Sciatic nerve (tissue), 2 donors: ENCODE measurements at regions not wholly inside any gene's neighbourhood (a gene's known extent, or its start where the extent isn't known, plus 50 kb on each side); places are given as distances from the start of the nearest gene placed in this dataset.

ENCODE experiments used
- ATAC-seq: fragments of 200-7000 bp; cut with Tn5 transposase; one replicate; pipeline ENCODE4 v1.9.1; 2020; ENCODE audit warnings: mild to moderate bottlenecking, moderate library complexity
- DNase-seq: peaks from one replicate; pipeline ENCODE4 v3.0.0-alpha.2; 2020; ENCODE audit warnings: low spot score
- intact Hi-C: fragments of 100-400 bp; cut with DNase I; formaldehyde crosslinking; loops from one replicate; pipeline ENCODE4 v1.14.2; 2022
- donor health status: DM: no; HTN: no; CAD: no.
- donor health status: DM: no; HTN: no; CAD: no.

DNA sequence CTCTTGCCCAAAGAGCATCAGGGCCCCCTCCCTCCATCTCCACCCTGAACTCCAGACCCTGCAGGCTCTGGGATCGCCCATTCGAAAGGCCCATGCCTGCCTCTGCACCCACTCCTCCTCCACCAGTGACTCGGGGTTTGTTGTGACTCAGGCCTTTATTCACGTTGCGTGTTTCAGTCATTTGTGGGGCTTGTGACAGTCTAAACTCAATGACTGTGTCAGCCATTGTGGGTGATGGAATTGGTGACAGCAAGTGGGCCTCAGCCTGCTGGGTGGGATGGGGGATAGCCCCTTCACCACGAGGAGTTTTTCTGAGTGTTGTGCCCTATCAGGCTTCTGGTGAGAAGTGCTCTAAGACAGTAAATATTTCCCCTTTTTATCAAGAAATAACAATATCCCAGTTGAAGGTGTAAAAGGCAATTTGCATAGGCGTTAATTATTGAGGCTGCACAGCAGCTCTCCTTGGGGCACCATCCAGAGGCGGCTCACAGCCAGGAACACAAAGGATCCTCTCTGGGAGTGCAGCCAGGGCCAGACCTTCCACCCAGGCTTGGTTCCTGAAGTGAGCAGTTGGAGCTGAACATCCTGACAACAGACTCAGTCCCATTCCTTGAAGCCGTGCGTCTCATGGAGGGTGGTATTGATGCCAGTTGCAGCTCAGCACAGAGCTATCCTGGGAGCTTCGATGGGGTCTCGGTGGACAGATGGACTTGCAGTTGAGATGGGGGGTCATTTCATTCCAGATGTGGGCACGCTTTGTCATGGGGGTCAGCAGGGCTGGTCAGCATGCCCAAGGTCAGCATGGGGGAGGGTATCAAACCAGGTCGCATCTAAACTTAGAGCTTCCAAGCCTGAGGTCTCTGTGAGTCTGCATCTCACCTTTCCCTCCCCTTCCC lies 135.6 kb upstream of the CACNA1E start:
- intact Hi-C loops: no loop called here
- ATAC-seq: no peak
- no peak for DNase-seq

GRCh38 chr1:181349512-181349911 lies 133.8 kb upstream of the CACNA1E start:
- intact Hi-C loops: no loop called here
- no peak for DNase-seq
- no peak for ATAC-seq

- intact Hi-C loops: no loop called here
- no peak for ATAC-seq
- no peak for DNase-seq
Observed at GRCh38 chr1:181350131-181350530, 133.2 kb upstream of the CACNA1E start.

- intact Hi-C loops: no loop called here
- DNase-seq (no peak), ATAC-seq (no peak)
Observed at GRCh38 chr1:181351740-181352139, 131.6 kb upstream of the CACNA1E start.

DNA sequence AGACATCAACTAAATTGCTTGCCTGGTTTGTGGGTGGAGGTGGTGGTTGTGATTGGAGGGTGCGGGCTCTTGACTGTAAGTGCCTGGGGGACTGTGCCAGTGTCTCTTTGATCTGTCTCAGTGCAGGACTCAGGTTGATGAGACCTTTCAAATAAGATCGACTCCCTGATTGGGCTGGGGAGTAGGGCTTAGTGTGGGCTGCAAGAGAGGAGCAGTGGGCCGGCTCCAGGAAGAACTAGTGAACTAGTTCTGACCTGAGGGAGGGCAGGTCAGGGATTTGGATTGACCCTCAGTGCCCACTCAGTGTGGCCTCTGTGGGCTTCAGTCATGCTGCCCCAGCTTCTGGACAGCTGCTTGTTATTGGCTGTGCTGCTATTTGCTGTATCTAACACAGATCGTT lies 130.6 kb upstream of the CACNA1E start:
- intact Hi-C loops: no loop called here
- ATAC-seq (no peak), DNase-seq (no peak)

DNA sequence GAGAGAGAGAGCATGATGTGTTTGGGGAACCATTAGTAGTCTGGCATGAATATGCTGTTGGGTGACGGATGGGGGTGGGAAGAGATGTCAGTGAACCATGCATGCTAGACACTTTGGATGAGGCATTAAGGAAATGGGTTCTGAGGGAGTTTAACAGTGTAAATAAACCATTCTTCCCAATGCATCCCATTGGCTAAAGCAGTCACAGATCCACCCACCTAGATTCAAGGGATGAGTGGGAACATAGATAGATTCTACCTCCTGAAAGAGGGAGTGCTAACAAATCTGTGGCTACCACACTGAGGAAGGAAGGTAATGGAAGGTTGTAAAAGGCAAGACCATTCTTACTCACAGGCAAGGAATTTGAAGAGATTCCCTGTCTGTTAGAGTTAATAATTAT lies 129.8 kb upstream of the CACNA1E start:
- DNase-seq: no peak
- no peak for ATAC-seq
- intact Hi-C loops: no loop called here

DNA sequence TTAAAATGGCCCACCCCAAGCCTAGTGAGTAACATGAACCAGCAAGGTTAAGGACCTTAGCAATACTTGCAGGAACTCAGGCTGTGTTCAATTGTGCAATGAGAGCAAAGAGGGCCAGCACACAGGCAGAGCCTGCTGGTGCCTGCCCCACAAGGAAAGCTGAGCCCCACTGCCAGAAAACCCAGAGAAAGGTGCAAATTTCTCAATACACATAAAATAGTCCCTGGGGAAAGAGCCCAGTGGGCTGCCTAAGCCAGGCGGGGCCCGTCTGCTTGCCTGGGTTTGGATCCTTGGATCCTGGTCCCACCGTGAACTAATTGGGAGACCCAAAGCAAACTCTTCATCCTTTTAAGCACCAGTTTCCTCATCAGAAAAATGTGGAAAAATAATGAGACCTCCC lies 128.5 kb upstream of the CACNA1E start:
- DNase-seq (no peak), ATAC-seq (no peak)
- intact Hi-C loops: no loop called here

DNA sequence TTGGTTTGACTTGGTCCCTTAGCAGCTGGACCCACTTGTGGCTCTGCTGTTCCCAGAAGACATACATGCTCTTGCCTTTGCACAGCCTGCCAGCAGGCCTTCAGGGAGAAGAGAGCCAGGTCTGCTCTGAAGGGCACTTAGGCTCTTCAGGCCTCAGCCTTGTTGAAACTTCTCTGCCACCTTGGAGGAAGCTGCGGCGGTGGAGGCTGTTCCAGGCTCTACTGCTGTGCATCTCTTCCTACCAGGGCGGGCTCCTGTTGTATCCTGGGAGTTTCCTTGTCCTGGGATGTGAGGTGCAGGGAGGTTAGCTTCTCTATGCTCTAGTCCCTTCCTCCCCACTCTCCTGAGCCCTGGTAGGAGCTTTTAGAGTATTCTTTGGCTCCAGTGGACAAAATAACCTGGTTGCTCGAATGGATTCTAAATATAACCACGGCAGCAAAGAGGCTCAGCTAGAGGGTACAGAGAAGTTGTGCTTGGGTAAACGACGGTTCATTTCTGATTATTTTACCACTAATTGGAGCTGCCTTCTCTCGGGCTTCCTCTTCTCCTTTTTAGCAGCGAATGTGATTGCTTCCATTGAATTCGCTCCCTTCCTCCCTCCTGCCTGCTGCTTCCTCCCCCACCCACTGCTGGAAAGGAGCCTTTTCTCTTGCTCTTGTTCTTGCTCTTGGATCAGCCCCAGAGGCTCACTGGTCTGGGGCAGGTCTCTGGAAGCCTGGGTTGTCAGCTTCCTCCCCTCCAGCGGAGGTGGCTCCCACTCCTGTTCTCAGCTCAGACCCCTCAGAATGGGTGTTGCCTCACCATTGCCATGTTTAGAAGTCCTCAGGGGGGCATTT lies 126.6 kb upstream of the CACNA1E start:
- DNase-seq (no peak), ATAC-seq (no peak)
- intact Hi-C loops: no loop called here

DNA sequence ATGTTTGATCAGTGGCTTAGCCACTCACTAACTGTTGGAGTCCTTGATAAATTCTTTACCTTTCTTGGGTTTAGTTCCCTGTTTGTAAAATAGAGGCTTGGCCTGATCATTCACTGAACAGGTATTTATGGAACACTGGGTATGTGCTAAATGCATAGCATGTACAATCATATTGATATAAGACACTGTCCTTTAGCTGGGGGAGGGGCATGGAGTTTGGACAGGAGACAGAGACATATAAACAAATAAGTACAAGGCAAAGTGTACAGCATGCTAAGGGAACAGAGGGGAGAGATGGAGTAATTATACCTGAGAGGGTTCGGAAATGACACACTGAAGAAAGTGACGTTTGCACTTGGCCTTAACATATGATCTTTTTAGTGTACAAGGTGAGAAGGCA lies 124.3 kb upstream of the CACNA1E start:
- intact Hi-C loops: no loop called here
- DNase-seq (no peak), ATAC-seq (no peak)

GRCh38 chr1:181364801-181365200 lies 118.5 kb upstream of the CACNA1E start:
- no peak for ATAC-seq
- DNase-seq: no peak
- intact Hi-C loops: no loop called here

- ATAC-seq (no peak), DNase-seq (no peak)
- intact Hi-C loops: no loop called here
Observed at GRCh38 chr1:181366910-181367309, 116.4 kb upstream of the CACNA1E start.

DNA sequence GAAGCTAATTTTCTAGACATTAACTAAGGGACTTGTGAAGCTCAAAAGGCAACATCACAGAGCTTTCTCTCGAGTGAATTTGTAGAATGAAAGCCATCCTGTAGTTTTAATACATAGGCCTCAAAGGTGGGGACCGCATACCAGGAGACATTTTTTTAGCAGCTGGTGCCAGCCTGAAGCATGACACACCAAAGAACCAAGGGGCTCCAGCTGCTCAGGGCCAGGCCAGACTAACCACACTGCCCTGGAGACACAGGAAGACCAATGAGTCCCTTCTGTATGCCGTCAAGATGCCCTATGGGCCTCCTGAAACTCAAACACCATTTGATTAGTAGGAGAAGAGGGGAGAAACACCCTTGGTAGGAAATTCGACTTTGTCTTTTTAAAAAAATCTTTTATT lies 113.9 kb upstream of the CACNA1E start:
- intact Hi-C loops: no loop called here
- DNase-seq (no peak), ATAC-seq (no peak)

DNA sequence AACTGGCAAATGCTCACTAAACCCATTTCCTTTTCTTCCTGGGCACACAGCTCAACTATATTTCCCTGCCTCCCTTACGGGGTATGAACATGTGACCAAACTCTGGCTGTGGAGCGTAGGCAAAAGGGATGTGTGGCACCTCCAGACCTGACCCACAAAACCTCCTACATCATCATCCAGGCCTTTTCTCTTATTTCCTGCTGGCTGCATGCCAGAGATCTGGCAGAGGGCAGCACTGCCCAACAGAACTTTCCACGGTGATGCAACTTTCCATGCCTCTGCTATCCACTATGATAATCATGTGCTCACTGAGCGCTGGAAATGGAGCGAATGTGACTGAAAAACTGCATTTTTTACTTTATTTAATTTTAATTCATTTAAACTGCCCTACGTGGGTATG lies 99.6 kb upstream of the CACNA1E start:
- intact Hi-C loops: no loop called here
- ATAC-seq (no peak), DNase-seq (no peak)

DNA sequence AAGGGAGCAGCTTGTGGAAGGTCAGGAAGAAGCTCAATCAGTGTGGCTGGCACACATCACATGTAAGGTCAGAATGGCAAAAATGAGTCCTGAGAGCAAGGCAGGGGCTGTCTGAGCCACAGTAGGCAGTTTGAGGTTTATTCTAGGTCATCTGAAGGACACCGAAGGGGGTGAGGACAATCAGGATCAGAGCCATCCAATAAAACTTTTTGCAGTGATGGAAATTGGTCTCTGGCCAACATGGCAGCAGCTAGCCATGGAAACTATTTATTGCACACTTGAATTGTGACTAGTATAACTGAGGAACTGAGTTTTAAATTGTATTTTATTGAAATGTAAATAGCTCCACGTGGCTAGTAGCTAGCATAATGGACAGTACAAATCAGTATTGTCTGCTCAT lies 97.0 kb upstream of the CACNA1E start:
- intact Hi-C loops: no loop called here
- ATAC-seq (no peak), DNase-seq (no peak)

DNA sequence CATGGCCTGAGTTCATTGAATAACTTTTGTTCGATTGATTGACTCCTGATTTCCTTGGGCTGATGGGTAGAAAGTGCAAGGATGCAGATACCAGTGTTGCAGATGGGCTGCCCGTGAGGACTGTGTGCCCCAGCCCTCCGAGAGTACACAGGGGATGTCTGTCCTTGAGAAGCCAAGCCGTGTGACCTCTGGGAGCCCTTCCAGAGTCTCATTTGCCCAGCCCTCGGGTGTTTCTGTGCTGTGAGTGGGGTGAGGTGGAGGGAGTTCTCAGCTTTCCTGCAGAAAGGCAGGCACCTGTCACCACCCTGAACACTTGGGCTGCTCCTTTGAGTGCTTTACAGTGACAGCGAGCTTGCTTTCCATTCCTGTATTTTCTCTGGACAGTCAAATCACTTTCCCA lies 96.4 kb upstream of the CACNA1E start:
- ATAC-seq (no peak), DNase-seq (no peak)
- intact Hi-C loops: no loop called here

DNA sequence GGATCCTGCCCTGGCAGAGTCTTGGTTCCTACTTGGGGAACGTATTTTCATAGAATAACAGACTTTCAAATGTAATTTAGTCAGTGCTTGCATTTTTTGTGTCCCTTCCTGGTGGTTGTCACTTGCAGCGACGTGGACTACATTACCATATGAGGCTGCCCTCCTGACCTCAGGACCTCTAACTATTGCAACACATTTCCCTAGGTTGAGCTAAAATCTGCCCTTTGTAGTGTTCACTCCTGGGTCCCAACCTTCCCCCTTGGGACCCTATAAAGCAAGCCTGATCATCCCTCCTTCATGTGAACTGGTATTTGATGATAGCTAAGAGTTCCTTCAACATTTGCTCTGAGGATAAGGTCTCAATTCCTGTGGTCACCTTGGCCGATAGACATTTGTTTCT lies 95.6 kb upstream of the CACNA1E start:
- no peak for DNase-seq
- intact Hi-C loops: no loop called here
- no peak for ATAC-seq

DNA sequence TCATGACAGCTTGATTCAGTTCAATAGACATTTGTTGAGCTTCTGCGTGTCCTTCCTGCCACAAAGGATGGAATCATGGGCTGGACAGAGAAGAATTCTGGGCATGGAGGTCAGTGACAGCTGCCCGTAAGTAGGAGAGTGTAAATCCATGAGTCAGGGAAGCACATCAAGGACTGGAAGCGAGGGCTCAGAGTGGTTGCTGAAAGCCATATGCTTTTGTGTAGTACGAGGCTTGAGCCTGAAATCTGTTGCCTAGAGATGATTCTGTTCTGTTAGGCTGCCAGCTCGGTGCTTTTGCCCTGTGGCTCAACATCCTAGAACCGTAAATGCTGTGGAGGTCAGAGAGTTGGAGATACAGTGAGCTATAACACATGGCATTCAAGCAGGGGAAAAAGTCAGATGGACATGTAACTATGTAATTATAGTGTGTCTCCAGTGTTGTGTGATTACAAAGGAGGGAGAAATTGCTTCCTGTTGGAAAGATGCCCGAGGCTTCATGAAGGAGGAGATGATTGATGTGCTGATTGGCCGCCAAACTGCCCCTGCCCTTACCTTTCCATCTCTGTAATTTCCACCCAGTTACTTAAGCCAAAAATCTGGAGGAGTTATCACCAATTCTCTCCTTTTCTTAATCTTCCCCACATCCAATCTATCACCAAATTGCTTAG lies 92.8 kb upstream of the CACNA1E start:
- DNase-seq (no peak), ATAC-seq (no peak)
- intact Hi-C loops: no loop called here

GRCh38 chr1:181391301-181391900 lies 91.9 kb upstream of the CACNA1E start:
- no peak for ATAC-seq
- DNase-seq: no peak

GRCh38 chr1:181392133-181392532 lies 91.2 kb upstream of the CACNA1E start:
- intact Hi-C loops: no loop called here
- DNase-seq (no peak), ATAC-seq (no peak)

More at GRCh38 chr1:181391301-181391900, 91.9 kb upstream of the CACNA1E start:
- intact Hi-C loops: no loop called here
